H9 (cell line): ENCODE measurements at regions not wholly inside any gene's neighbourhood (a gene's known extent, or its start where the extent isn't known, plus 50 kb on each side); places are given as distances from the start of the nearest gene placed in this dataset.

ENCODE experiments used
- DNase-seq: peaks from one replicate; pipeline ENCODE4 v3.0.0-alpha.2; 2017
- H2AFZ ChIP-seq: one replicate; pipeline ENCODE4 v1.6.1; 2013; ENCODE audit warnings: mild to moderate bottlenecking, low read length, control low read depth, moderate library complexity
- H2AK5ac ChIP-seq: 2 replicates; pipeline ENCODE4 v1.6.1; 2013; ENCODE audit warnings: low read length, control low read depth, mixed read lengths; ENCODE audit not compliant: insufficient read length
- H2BK120ac ChIP-seq: one replicate; pipeline ENCODE4 v1.6.1; 2013; ENCODE audit warnings: low read depth, mild to moderate bottlenecking, low read length, control low read depth, inconsistent platforms; ENCODE audit not compliant: poor library complexity, severe bottlenecking
- H2BK12ac ChIP-seq: 2 replicates; pipeline ENCODE4 v1.6.1; 2013; ENCODE audit warnings: low read length, control low read depth, mixed read lengths, low read depth; ENCODE audit not compliant: insufficient read length
- H2BK15ac ChIP-seq: 2 replicates; pipeline ENCODE4 v1.6.1; 2013; ENCODE audit warnings: low read depth, low read length, control low read depth
- H2BK20ac ChIP-seq: one replicate; pipeline ENCODE4 v1.6.1; 2013; ENCODE audit warnings: low read depth, mild to moderate bottlenecking, low read length, control low read depth, inconsistent platforms; ENCODE audit not compliant: poor library complexity, severe bottlenecking
- H2BK5ac ChIP-seq: 2 replicates; pipeline ENCODE4 v1.6.1; 2013; ENCODE audit warnings: low read length, control low read depth, mixed read lengths; ENCODE audit not compliant: insufficient read length
- H3K14ac ChIP-seq: 2 replicates; pipeline ENCODE4 v1.6.1; 2013; ENCODE audit warnings: low read length, control low read depth; ENCODE audit not compliant: insufficient read depth
- H3K18ac ChIP-seq: 2 replicates; pipeline ENCODE4 v1.6.1; 2013; ENCODE audit warnings: low read depth, mild to moderate bottlenecking, mixed read lengths, low read length, control low read depth; ENCODE audit not compliant: insufficient read length
- H3K23ac ChIP-seq: 2 replicates; pipeline ENCODE4 v1.6.1; 2013; ENCODE audit warnings: low read length, control low read depth, mixed read lengths, low read depth; ENCODE audit not compliant: insufficient read length
- H3K23me2 ChIP-seq: 2 replicates; pipeline ENCODE4 v1.6.1; 2013; ENCODE audit warnings: low read depth, mild to moderate bottlenecking, mixed read lengths, low read length, control low read depth; ENCODE audit not compliant: insufficient read length, poor library complexity, severe bottlenecking
- H3K27ac ChIP-seq: 2 replicates; pipeline ENCODE4 v1.5.1; 2013; ENCODE audit warnings: low read length, control low read depth, mixed read lengths, low read depth; ENCODE audit not compliant: insufficient read length
- H3K27me3 ChIP-seq: 2 replicates; pipeline ENCODE4 v1.6.1; 2013; ENCODE audit warnings: low read length, control low read depth, inconsistent platforms; ENCODE audit not compliant: insufficient read depth
- H3K4ac ChIP-seq: 2 replicates; pipeline ENCODE4 v1.6.1; 2013; ENCODE audit warnings: low read depth, mild to moderate bottlenecking, control low read depth, inconsistent platforms, low read length, moderate library complexity
- H3K4me1 ChIP-seq: 2 replicates; pipeline ENCODE4 v1.6.1; 2013; ENCODE audit warnings: low read length, control low read depth, inconsistent platforms; ENCODE audit not compliant: insufficient read depth
- H3K4me2 ChIP-seq: 2 replicates; pipeline ENCODE4 v1.6.1; 2013; ENCODE audit warnings: low read length, control low read depth, mixed read lengths; ENCODE audit not compliant: insufficient read length, insufficient read depth
- H3K56ac ChIP-seq: 2 replicates; pipeline ENCODE4 v1.6.1; 2013; ENCODE audit warnings: low read depth, mild to moderate bottlenecking, mixed read lengths, low read length, control low read depth; ENCODE audit not compliant: insufficient read length
- H3K79me1 ChIP-seq: 2 replicates; pipeline ENCODE4 v1.6.1; 2013; ENCODE audit warnings: low read depth, mild to moderate bottlenecking, moderate library complexity, low read length, control low read depth, inconsistent platforms; ENCODE audit not compliant: insufficient read depth, poor library complexity, severe bottlenecking
- H3K79me2 ChIP-seq: 2 replicates; pipeline ENCODE4 v1.6.1; 2013; ENCODE audit warnings: low read length, control low read depth, inconsistent platforms; ENCODE audit not compliant: insufficient read depth
- H3K9ac ChIP-seq: 2 replicates; pipeline ENCODE4 v1.6.1; 2013; ENCODE audit warnings: low read length, control low read depth, mixed read lengths; ENCODE audit not compliant: insufficient read length; ENCODE audit errors: extremely low read depth
- H3K9me3 ChIP-seq: one replicate; pipeline ENCODE4 v1.6.1; 2013; ENCODE audit warnings: low read depth, low read length, inconsistent platforms; ENCODE audit not compliant: control insufficient read depth
- H3T11ph ChIP-seq: one replicate; pipeline ENCODE4 v1.6.1; 2013; ENCODE audit warnings: mild to moderate bottlenecking, low read length, control low read depth, inconsistent platforms
- H4K20me1 ChIP-seq: one replicate; pipeline ENCODE4 v1.6.1; 2013; ENCODE audit not compliant: control insufficient read depth, insufficient read length, insufficient read depth
- H4K5ac ChIP-seq: 2 replicates; pipeline ENCODE4 v1.6.1; 2013; ENCODE audit warnings: low read depth, mild to moderate bottlenecking, mixed read lengths, low read length, control low read depth; ENCODE audit not compliant: insufficient read length
- H4K8ac ChIP-seq: replicated peaks from 2 replicates; pipeline ENCODE4 v1.6.1; 2013; ENCODE audit warnings: low read length, control low read depth, mixed read lengths, low read depth; ENCODE audit not compliant: insufficient read length
- H4K91ac ChIP-seq: 2 replicates; pipeline ENCODE4 v1.6.1; 2013; ENCODE audit warnings: low read depth, mild to moderate bottlenecking, moderate library complexity, mixed read lengths, low read length, control low read depth; ENCODE audit not compliant: insufficient read length
- H3K27ac Mint-ChIP-seq, 3 experiments: 2 replicates in 2 of 3; 3 replicates in 1 of 3; pipeline ENCODE4 v1.8.0; 2020 to 2021; ENCODE audit warnings: mixed read lengths in 3 of 3, mild to moderate bottlenecking in 1 of 3, moderate library complexity in 1 of 3
- H3K27me3 Mint-ChIP-seq: 2 replicates; pipeline ENCODE4 v1.8.0; 2021; ENCODE audit warnings: low read depth, mild to moderate bottlenecking, moderate library complexity, mixed read lengths
- H3K36me3 Mint-ChIP-seq, 3 experiments: 2 replicates in 2 of 3; 3 replicates in 1 of 3; pipeline ENCODE4 v1.8.0; 2020 to 2021; ENCODE audit warnings: low read depth in 3 of 3, mixed read lengths in 3 of 3; ENCODE audit not compliant: insufficient read depth in 1 of 3
- H3K4me1 Mint-ChIP-seq, 2 experiments: 2 replicates each; pipeline ENCODE4 v1.8.0; 2020; ENCODE audit warnings: mixed read lengths in 2 of 2
- H3K4me3 Mint-ChIP-seq, 2 experiments: 2 replicates in 1 of 2; 3 replicates in 1 of 2; pipeline ENCODE4 v1.8.0; 2020 to 2021; ENCODE audit warnings: mild to moderate bottlenecking in 2 of 2, mixed read lengths in 2 of 2, moderate library complexity in 1 of 2
- H3K9me3 Mint-ChIP-seq, 2 experiments: 2 replicates in 1 of 2; 3 replicates in 1 of 2; pipeline ENCODE4 v1.8.0; 2020; ENCODE audit warnings: mild to moderate bottlenecking in 2 of 2, mixed read lengths in 2 of 2, moderate library complexity in 1 of 2
- WGBS: extraction: QIAGEN DNeasy Blood & Tissue Kit; methylation state at CpG from one replicate; pipeline ENCODE4 v1.1.7; 2013; ENCODE audit warnings: missing lambda C conversion rate, low lambda C conversion rate, mixed read lengths; ENCODE audit not compliant: insufficient read length; ENCODE audit errors: extremely low coverage; 5-methylcytosine and 5-hydroxymethylcytosine counted together
- TF ChIP-seq, protein P1 (sequence below): fragments of 200-600 bp; sonication (generic); conservative IDR thresholded peaks from 3 replicates; pipeline ENCODE4 v1.8.0; 2021; ENCODE audit warnings: antibody characterized with exemption, mild to moderate bottlenecking

DNA sequence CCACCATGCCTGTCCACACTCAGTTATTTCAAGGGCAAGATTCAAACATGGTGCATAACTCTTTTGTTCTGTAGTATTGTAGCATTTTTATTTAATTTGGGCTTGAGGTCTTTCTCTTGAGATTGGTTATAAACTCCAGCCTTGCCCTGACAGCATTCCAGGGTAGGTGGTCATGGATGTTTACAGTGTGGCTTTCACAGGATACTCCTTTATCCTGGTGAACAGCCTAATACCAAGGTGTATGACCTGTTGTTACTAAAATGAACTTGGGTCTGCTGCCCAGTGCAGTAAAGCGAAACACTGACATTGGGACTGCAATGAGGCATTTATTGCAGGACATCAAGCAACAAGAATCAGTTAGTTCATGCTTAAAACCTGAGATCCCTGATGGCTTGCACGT, 434.8 kb downstream of the ANKRD50 start:
- Histone ChIP-seq H3K23ac (no peak overlapping the region), H4K8ac (no peak overlapping the region), H3K27me3 (no peaks in the 10 kb centered on the region), H2BK120ac (no peak overlapping the region), H2AFZ (no peak overlapping the region), H3K27ac (no peak overlapping the region), H2BK12ac (no peak overlapping the region), H2BK20ac (no peak overlapping the region), H3K18ac (no peak overlapping the region), H3K14ac (no peak overlapping the region), H3K79me2 (no peaks in the 10 kb centered on the region), H3K23me2 (no peaks in the 10 kb centered on the region), H3K4me1 (no peaks in the 10 kb centered on the region), H4K91ac (no peak overlapping the region), H3K4me2 (no peak overlapping the region), H3T11ph (no peak overlapping the region), H2BK15ac (no peak overlapping the region), H4K20me1 (no peaks in the 10 kb centered on the region), H3K9ac (no peak overlapping the region), H3K79me1 (no peaks in the 10 kb centered on the region), H2AK5ac (no peak overlapping the region), H3K4ac (no peak overlapping the region), H2BK5ac (no peak overlapping the region), H3K56ac (no peak overlapping the region), H4K5ac (no peak overlapping the region), H3K9me3 (no peaks in the 10 kb centered on the region)
- TF ChIP-seq, protein P1, sequence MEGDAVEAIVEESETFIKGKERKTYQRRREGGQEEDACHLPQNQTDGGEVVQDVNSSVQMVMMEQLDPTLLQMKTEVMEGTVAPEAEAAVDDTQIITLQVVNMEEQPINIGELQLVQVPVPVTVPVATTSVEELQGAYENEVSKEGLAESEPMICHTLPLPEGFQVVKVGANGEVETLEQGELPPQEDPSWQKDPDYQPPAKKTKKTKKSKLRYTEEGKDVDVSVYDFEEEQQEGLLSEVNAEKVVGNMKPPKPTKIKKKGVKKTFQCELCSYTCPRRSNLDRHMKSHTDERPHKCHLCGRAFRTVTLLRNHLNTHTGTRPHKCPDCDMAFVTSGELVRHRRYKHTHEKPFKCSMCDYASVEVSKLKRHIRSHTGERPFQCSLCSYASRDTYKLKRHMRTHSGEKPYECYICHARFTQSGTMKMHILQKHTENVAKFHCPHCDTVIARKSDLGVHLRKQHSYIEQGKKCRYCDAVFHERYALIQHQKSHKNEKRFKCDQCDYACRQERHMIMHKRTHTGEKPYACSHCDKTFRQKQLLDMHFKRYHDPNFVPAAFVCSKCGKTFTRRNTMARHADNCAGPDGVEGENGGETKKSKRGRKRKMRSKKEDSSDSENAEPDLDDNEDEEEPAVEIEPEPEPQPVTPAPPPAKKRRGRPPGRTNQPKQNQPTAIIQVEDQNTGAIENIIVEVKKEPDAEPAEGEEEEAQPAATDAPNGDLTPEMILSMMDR: no peak
- Mint-ChIP-seq H3K27me3 (no peaks in the 10 kb centered on the region), H3K4me3 (no peak overlapping the region), H3K4me1 (no peaks in the 10 kb centered on the region), H3K36me3 (no peaks in the 10 kb centered on the region), H3K9me3 (no peaks in the 10 kb centered on the region), H3K27ac (no peak overlapping the region)
- no peak for DNase-seq
- WGBS: no CpG with 5 or more reads among the region's 2 CpGs
